ENCODE measurements at regions not wholly inside any gene's neighbourhood (a gene's known extent, or its start where the extent isn't known, plus 50 kb on each side); places are given as distances from the start of the nearest gene placed in this dataset.

- Histone ChIP-seq H3K27ac (ENCODE audit: poor library complexity, severe bottlenecking) (no peak overlapping the region), H3K9me3 (ENCODE audit: severe bottlenecking) (no peaks in the 10 kb centered on the region), H3K27me3 (ENCODE audit: insufficient read depth, poor library complexity, severe bottlenecking) (no peaks in the 10 kb centered on the region), H3K4me3 (ENCODE audit: severe bottlenecking) (no peak overlapping the region), H3K36me3 (ENCODE audit: low read depth) (no peaks in the 10 kb centered on the region), H3K4me1 (ENCODE audit: insufficient read depth, poor library complexity, severe bottlenecking) (peaks cover 2% of the 10 kb centered on the region)
- DNase-seq (ENCODE audit: low spot score): no peak
- no peak for ATAC-seq (ENCODE audit: low read depth)
- TF ChIP-seq CTCF (IDR thresholded peaks at IDR 0.05; ENCODE audit: poor library complexity, severe bottlenecking): no peak
Observed at GRCh38 chr3:111336511-111336910, 205.5 kb upstream of the CD96 start.

- Histone ChIP-seq H3K4me3 (ENCODE audit: severe bottlenecking) (no peak overlapping the region), H3K27ac (ENCODE audit: poor library complexity, severe bottlenecking) (no peak overlapping the region), H3K27me3 (ENCODE audit: insufficient read depth, poor library complexity, severe bottlenecking) (no peaks in the 10 kb centered on the region), H3K36me3 (ENCODE audit: low read depth) (no peaks in the 10 kb centered on the region), H3K9me3 (ENCODE audit: severe bottlenecking) (no peaks in the 10 kb centered on the region), H3K4me1 (ENCODE audit: insufficient read depth, poor library complexity, severe bottlenecking) (peaks cover 2% of the 10 kb centered on the region)
- peak; percentile 79 for TF ChIP-seq CTCF (IDR thresholded peaks at IDR 0.05; ENCODE audit: poor library complexity, severe bottlenecking)
- DNase-seq (ENCODE audit: low spot score) (no peak), ATAC-seq (ENCODE audit: low read depth) (peak; percentile 90)
Observed at GRCh38 chr3:111338059-111338698, 203.8 kb upstream of the CD96 start.

GRCh38 chr3:111339017-111339416 lies 203.0 kb upstream of the CD96 start:
- Histone ChIP-seq H3K9me3 (ENCODE audit: severe bottlenecking) (no peaks in the 10 kb centered on the region), H3K27ac (ENCODE audit: poor library complexity, severe bottlenecking) (no peak overlapping the region), H3K27me3 (ENCODE audit: insufficient read depth, poor library complexity, severe bottlenecking) (no peaks in the 10 kb centered on the region), H3K36me3 (ENCODE audit: low read depth) (no peaks in the 10 kb centered on the region), H3K4me3 (ENCODE audit: severe bottlenecking) (no peak overlapping the region), H3K4me1 (ENCODE audit: insufficient read depth, poor library complexity, severe bottlenecking) (no peaks in the 10 kb centered on the region)
- ATAC-seq (ENCODE audit: low read depth): no peak
- TF ChIP-seq CTCF (IDR thresholded peaks at IDR 0.05; ENCODE audit: poor library complexity, severe bottlenecking): no peak
- no peak for DNase-seq (ENCODE audit: low spot score)

GRCh38 chr3:111351334-111351733 lies 190.7 kb upstream of the CD96 start:
- no peaks in the 10 kb centered on the region for H3K36me3 ChIP-seq (ENCODE audit: low read depth)
- ATAC-seq (ENCODE audit: low read depth) (peak; percentile 63; the same call in 2 of the 3 replicates), DNase-seq (ENCODE audit: low spot score) (no peak)
- H3K4me1 ChIP-seq (ENCODE audit: insufficient read depth, poor library complexity, severe bottlenecking): no peaks in the 10 kb centered on the region
- H3K9me3 ChIP-seq (ENCODE audit: severe bottlenecking): no peaks in the 10 kb centered on the region
- no peaks in the 10 kb centered on the region for H3K27me3 ChIP-seq (ENCODE audit: insufficient read depth, poor library complexity, severe bottlenecking)
- H3K27ac ChIP-seq (ENCODE audit: poor library complexity, severe bottlenecking): no peak overlapping the region
- H3K4me3 ChIP-seq (ENCODE audit: severe bottlenecking): no peak overlapping the region
- no peak for TF ChIP-seq CTCF (IDR thresholded peaks at IDR 0.05; ENCODE audit: poor library complexity, severe bottlenecking)

- no peak for TF ChIP-seq CTCF (IDR thresholded peaks at IDR 0.05; ENCODE audit: poor library complexity, severe bottlenecking)
- Histone ChIP-seq H3K36me3 (ENCODE audit: low read depth) (no peaks in the 10 kb centered on the region), H3K4me3 (ENCODE audit: severe bottlenecking) (no peak overlapping the region), H3K4me1 (ENCODE audit: insufficient read depth, poor library complexity, severe bottlenecking) (no peaks in the 10 kb centered on the region), H3K27me3 (ENCODE audit: insufficient read depth, poor library complexity, severe bottlenecking) (no peaks in the 10 kb centered on the region), H3K9me3 (ENCODE audit: severe bottlenecking) (no peaks in the 10 kb centered on the region), H3K27ac (ENCODE audit: poor library complexity, severe bottlenecking) (no peak overlapping the region)
- DNase-seq (ENCODE audit: low spot score): no peak
- no peak for ATAC-seq (ENCODE audit: low read depth)
Observed at GRCh38 chr3:111352585-111352984, 189.4 kb upstream of the CD96 start.
